ENCODE measurements at regions not wholly inside any gene's neighbourhood (a gene's known extent, or its start where the extent isn't known, plus 50 kb on each side); places are given as distances from the start of the nearest gene placed in this dataset.

GRCh38 chrX:8314881-8315280 is 143.8 kb upstream of the VCX2 start:
- TF ChIP-seq, protein P1, sequence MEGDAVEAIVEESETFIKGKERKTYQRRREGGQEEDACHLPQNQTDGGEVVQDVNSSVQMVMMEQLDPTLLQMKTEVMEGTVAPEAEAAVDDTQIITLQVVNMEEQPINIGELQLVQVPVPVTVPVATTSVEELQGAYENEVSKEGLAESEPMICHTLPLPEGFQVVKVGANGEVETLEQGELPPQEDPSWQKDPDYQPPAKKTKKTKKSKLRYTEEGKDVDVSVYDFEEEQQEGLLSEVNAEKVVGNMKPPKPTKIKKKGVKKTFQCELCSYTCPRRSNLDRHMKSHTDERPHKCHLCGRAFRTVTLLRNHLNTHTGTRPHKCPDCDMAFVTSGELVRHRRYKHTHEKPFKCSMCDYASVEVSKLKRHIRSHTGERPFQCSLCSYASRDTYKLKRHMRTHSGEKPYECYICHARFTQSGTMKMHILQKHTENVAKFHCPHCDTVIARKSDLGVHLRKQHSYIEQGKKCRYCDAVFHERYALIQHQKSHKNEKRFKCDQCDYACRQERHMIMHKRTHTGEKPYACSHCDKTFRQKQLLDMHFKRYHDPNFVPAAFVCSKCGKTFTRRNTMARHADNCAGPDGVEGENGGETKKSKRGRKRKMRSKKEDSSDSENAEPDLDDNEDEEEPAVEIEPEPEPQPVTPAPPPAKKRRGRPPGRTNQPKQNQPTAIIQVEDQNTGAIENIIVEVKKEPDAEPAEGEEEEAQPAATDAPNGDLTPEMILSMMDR (optimal IDR thresholded peaks at IDR 0.05 in 1 of 3, IDR thresholded peaks at IDR 0.05 in 1 of 3, conservative IDR thresholded peaks at IDR 0.05 in 1 of 3; ENCODE audit: extremely low read depth in 1 of 3, insufficient read depth in 2 of 3, low read length in 3 of 3), result no peak
- no peak for TF ChIP-seq EZH2 (IDR thresholded peaks at IDR 0.05; ENCODE audit: low read length)
